HL-60 (cell line): ENCODE measurements at regions not wholly inside any gene's neighbourhood (a gene's known extent, or its start where the extent isn't known, plus 50 kb on each side); places are given as distances from the start of the nearest gene placed in this dataset.

Experiments used
- DNase-seq, 2 experiments: peaks; one replicate each; pipeline ENCODE4 v3.0.0-alpha.2; 2010 to 2020; ENCODE audit warnings: low read depth in 1 of 2, low spot score in 1 of 2
- H3K27ac ChIP-seq: fragments of 250-450 bp; sonication (Bioruptor Pico); replicated peaks from 2 replicates; pipeline ENCODE4 v1.5.1; 2020; ENCODE audit warnings: mild to moderate bottlenecking, moderate library complexity
- H3K27me3 ChIP-seq: fragments of 250-450 bp; sonication (Bioruptor Pico); 2 replicates; pipeline ENCODE4 v1.5.1; 2021; ENCODE audit warnings: mild to moderate bottlenecking, moderate library complexity; ENCODE audit not compliant: insufficient read depth, poor library complexity, severe bottlenecking
- H3K4me3 ChIP-seq: replicated peaks from 2 replicates; pipeline ENCODE4 v1.5.1; 2011; ENCODE audit warnings: mild to moderate bottlenecking, control low read depth, low read length; ENCODE audit not compliant: insufficient read depth
- GABPA ChIP-seq: IDR thresholded peaks from 2 replicates; pipeline ENCODE4 v1.6.1; 2012; ENCODE audit warnings: low read depth
- POLR2AphosphoS5 ChIP-seq: IDR thresholded peaks from 2 replicates; pipeline ENCODE4 v1.6.1; 2012; ENCODE audit warnings: low read depth
- REST ChIP-seq: IDR thresholded peaks from 2 replicates; pipeline ENCODE4 v1.6.1; 2012; ENCODE audit warnings: low read depth; ENCODE audit not compliant: insufficient replicate concordance
- SPI1 ChIP-seq: IDR thresholded peaks from 2 replicates; pipeline ENCODE4 v1.6.1; 2012; ENCODE audit warnings: low read depth, mild to moderate bottlenecking, borderline replicate concordance
- TF ChIP-seq, protein P1 (sequence below): IDR thresholded peaks from one replicate; pipeline ENCODE4 v1.5.1; 2011; ENCODE audit warnings: low read length, control low read depth, inconsistent platforms; ENCODE audit not compliant: insufficient read depth

DNA sequence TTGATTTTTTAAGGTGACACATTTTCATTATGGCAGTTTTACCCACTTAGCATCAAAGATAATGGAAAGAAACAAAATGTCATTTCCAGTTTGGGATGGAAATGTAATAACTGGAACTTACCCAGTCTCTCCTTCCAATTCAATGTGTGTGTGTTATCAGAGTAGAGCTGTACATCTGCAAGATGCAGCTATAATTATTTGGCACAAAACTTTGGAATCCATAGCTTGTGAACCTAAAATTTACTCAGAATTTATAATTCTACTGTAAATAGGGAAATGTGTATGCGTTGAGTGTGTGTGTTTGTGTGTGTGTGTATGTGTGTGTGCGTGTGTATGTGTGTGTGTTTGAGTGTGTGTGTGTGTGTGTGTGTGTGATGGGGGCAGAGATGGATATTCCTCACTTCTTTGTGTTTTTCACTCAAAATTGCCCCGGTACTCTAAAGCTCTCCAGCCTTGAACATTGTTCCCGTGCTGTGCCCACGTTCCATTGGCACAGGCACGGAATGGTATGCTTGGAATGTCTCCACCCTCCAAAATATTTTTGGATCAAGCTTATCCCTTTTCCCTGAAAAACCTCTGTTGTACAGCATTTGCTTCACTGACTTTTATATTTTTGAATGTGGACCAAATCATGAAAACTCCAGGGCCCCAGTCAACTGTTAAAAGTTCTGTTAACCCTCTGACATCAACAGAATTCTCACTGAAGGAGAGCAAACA lies 150.2 kb upstream of the BMP4 start:
- H3K4me3 ChIP-seq, result no peak overlapping the region
- peaks cover 3% of the 10 kb centered on the region for H3K27me3 ChIP-seq
- no peak for TF ChIP-seq POLR2AphosphoS5
- TF ChIP-seq, protein P1, sequence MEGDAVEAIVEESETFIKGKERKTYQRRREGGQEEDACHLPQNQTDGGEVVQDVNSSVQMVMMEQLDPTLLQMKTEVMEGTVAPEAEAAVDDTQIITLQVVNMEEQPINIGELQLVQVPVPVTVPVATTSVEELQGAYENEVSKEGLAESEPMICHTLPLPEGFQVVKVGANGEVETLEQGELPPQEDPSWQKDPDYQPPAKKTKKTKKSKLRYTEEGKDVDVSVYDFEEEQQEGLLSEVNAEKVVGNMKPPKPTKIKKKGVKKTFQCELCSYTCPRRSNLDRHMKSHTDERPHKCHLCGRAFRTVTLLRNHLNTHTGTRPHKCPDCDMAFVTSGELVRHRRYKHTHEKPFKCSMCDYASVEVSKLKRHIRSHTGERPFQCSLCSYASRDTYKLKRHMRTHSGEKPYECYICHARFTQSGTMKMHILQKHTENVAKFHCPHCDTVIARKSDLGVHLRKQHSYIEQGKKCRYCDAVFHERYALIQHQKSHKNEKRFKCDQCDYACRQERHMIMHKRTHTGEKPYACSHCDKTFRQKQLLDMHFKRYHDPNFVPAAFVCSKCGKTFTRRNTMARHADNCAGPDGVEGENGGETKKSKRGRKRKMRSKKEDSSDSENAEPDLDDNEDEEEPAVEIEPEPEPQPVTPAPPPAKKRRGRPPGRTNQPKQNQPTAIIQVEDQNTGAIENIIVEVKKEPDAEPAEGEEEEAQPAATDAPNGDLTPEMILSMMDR, result no peak
- TF ChIP-seq REST, result no peak
- TF ChIP-seq GABPA, result no peak
- no peak for TF ChIP-seq SPI1
- DNase-seq, result no peak
- no peak overlapping the region for H3K27ac ChIP-seq

- no peak for DNase-seq
- H3K27ac ChIP-seq, result no peak overlapping the region
- H3K27me3 ChIP-seq, result peaks cover 3% of the 10 kb centered on the region
- TF ChIP-seq GABPA, result no peak
- TF ChIP-seq REST, result no peak
- no peak for TF ChIP-seq POLR2AphosphoS5
- TF ChIP-seq, protein P1, result no peak
- TF ChIP-seq SPI1, result no peak
- H3K4me3 ChIP-seq, result no peak overlapping the region
Observed at GRCh38 chr14:54108481-54109471, 152.2 kb upstream of the BMP4 start.

DNA sequence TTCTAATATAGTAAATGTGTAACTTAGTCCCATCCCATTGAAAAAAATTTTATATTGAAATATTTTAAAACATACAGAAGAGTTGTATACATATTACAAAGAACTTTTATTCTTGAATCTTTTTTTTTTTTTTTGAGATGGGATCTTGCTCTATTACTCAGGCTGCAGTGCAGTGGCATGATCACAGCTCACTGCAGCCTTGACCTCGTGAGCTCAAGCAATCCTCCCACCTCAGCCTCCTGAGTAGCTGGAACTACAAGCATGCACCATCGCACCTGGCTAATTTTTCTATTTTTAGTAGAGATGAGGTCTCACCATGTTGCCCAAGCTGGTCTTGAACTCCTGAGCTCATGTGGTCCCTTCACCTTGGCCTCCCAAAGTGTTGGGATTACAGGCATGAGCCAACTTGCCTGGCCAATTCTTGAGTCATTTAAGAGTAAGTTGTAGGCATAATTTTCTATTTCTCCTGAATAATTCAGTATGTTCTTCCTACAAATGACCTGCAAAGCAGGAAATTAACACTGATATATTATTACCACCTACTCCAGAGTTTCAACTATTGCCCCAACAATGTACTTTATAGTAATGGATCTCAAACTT lies 153.0 kb upstream of the BMP4 start:
- H3K27me3 ChIP-seq, result peaks cover 5% of the 10 kb centered on the region
- no peak overlapping the region for H3K4me3 ChIP-seq
- TF ChIP-seq REST, result no peak
- TF ChIP-seq POLR2AphosphoS5, result no peak
- TF ChIP-seq, protein P1, result no peak
- no peak for TF ChIP-seq SPI1
- no peak for TF ChIP-seq GABPA
- no peak for DNase-seq
- no peak overlapping the region for H3K27ac ChIP-seq
